ENCODE measurements at regions not wholly inside any gene's neighbourhood (a gene's known extent, or its start where the extent isn't known, plus 50 kb on each side); places are given as distances from the start of the nearest gene placed in this dataset.
"Not testable (repeated sequence)": the region's sequence is repeated elsewhere in the genome, so short reads cannot be mapped to it uniquely, and the experiment has no call there.

- no peak for DNase-seq
Observed at GRCh38 chr2:16454621-16455020, 211.0 kb downstream of the CYRIA start.

GRCh38 chr2:16452123-16452522 lies 213.5 kb downstream of the CYRIA start:
- DNase-seq = no peak

GRCh38 chr2:16446706-16447105 lies 218.9 kb downstream of the CYRIA start:
- no peak for DNase-seq

GRCh38 chr2:16442971-16443370 lies 222.7 kb downstream of the CYRIA start:
- no peak for DNase-seq

- DNase-seq = no peak
Observed at GRCh38 chr2:16441431-16441830, 224.2 kb downstream of the CYRIA start.

GRCh38 chr2:16440898-16441297 lies 224.7 kb downstream of the CYRIA start:
- no peak for DNase-seq

- DNase-seq = no peak
Observed at GRCh38 chr2:16438613-16439321, 226.9 kb downstream of the CYRIA start.

- no peak for DNase-seq
Observed at GRCh38 chr2:16437189-16437588, 228.4 kb downstream of the CYRIA start.

GRCh38 chr2:16434393-16434792 lies 231.2 kb downstream of the CYRIA start:
- no peak for DNase-seq

GRCh38 chr2:16430846-16431245 lies 234.8 kb downstream of the CYRIA start:
- DNase-seq = no peak

GRCh38 chr2:16429431-16430145 lies 236.0 kb downstream of the CYRIA start:
- no peak for DNase-seq

GRCh38 chr2:16429002-16429401 lies 236.6 kb downstream of the CYRIA start:
- DNase-seq = no peak

- DNase-seq = no peak
Observed at GRCh38 chr2:16425462-16426336, 239.9 kb downstream of the CYRIA start.

- DNase-seq = no peak
Observed at GRCh38 chr2:16420421-16420820, 245.2 kb downstream of the CYRIA start.

- no peak for DNase-seq
Observed at GRCh38 chr2:16417726-16418125, 247.9 kb downstream of the CYRIA start.

GRCh38 chr2:16416651-16417050 lies 249.0 kb downstream of the CYRIA start:
- DNase-seq = no peak

- not testable (repeated sequence) for DNase-seq
Observed at GRCh38 chr2:16415861-16416260, 249.8 kb downstream of the CYRIA start.

- no peak for DNase-seq
Observed at GRCh38 chr2:16413947-16414346, 251.7 kb downstream of the CYRIA start.

GRCh38 chr2:16413285-16413684 lies 252.3 kb downstream of the CYRIA start:
- no peak for DNase-seq

- DNase-seq = no peak
Observed at GRCh38 chr2:16412321-16413030, 253.2 kb downstream of the CYRIA start.

GRCh38 chr2:16411788-16412187 lies 253.8 kb downstream of the CYRIA start:
- DNase-seq = no peak

GRCh38 chr2:16409849-16410248 lies 255.8 kb downstream of the CYRIA start:
- DNase-seq = no peak

- DNase-seq = no peak
Observed at GRCh38 chr2:16409006-16409390, 256.6 kb downstream of the CYRIA start.

Measured in CD4-positive, alpha-beta T cell treated with Interleukin-10 for 1 hour (primary cell).